ENCODE measurements at regions not wholly inside any gene's neighbourhood (a gene's known extent, or its start where the extent isn't known, plus 50 kb on each side); places are given as distances from the start of the nearest gene placed in this dataset.

GRCh38 chr6:71499667-71500066 lies 211.1 kb downstream of the OGFRL1 start:
- Histone ChIP-seq H3K79me2 (ENCODE audit: insufficient read depth, low read length) (no peaks in the 10 kb centered on the region), H3K4me2 (ENCODE audit: insufficient read depth, low read length) (no peak overlapping the region), H3K36me3 (ENCODE audit: insufficient read depth, low read length) (no peaks in the 10 kb centered on the region), H4K20me1 (ENCODE audit: insufficient read depth, low read length) (no peaks in the 10 kb centered on the region), H3K9me3 (ENCODE audit: insufficient read depth, low read length, severe bottlenecking) (no peaks in the 10 kb centered on the region), H3K27me3 (ENCODE audit: insufficient read depth, low read length, poor library complexity) (no peaks in the 10 kb centered on the region), H3K9ac (ENCODE audit: low read depth, low read length) (no peak overlapping the region), H3K27ac (ENCODE audit: low read length) (no peak overlapping the region), H3K4me1 (ENCODE audit: insufficient read depth, low read length) (no peaks in the 10 kb centered on the region), H3K4me3 (ENCODE audit: low read depth in 1 of 2, low read length in 2 of 2) (no peak overlapping the region), H2AFZ (ENCODE audit: low read depth, low read length) (no peak overlapping the region)
- ATAC-seq (ENCODE audit: insufficient read depth, low read depth) (no peak), DNase-seq (no peak)
- TF ChIP-seq EZH2 (IDR thresholded peaks at IDR 0.05; ENCODE audit: borderline replicate concordance, low read depth, low read length, severe bottlenecking) (no peak), CTCF (IDR thresholded peaks at IDR 0.05; ENCODE audit: borderline replicate concordance, extremely low read depth, low read length, poor library complexity, severe bottlenecking) (no peak)

DNA sequence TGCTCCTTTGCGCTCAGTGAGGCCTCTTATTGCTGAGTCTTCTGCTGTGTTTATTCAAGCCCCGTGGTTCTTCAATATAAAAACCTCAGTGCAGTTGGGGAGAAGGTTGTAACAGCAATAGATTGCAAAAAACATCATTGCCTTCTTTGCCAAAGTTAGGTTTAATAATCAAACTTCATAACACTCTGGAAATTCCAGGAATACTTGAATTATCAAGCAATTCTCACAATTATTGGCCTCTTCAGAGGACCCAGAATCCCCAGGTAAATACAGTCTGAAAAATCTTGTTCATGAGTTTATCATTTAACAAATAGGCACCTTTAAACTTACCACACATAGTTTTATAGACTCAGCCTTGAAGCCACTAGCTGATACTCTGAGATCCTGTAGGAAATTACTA lies 213.6 kb downstream of the OGFRL1 start:
- Histone ChIP-seq H3K9me3 (ENCODE audit: insufficient read depth, low read length, severe bottlenecking) (no peaks in the 10 kb centered on the region), H3K4me3 (ENCODE audit: low read depth in 1 of 2, low read length in 2 of 2) (no peak overlapping the region)
- TF ChIP-seq CTCF (IDR thresholded peaks at IDR 0.05; ENCODE audit: borderline replicate concordance, extremely low read depth, low read length, poor library complexity, severe bottlenecking), result no peak
- TF ChIP-seq EZH2 (IDR thresholded peaks at IDR 0.05; ENCODE audit: borderline replicate concordance, low read depth, low read length, severe bottlenecking), result no peak

GRCh38 chr6:71502956-71503355 lies 214.3 kb downstream of the OGFRL1 start:
- Histone ChIP-seq H4K20me1 (ENCODE audit: insufficient read depth, low read length) (no peaks in the 10 kb centered on the region), H3K9ac (ENCODE audit: low read depth, low read length) (no peak overlapping the region), H3K4me2 (ENCODE audit: insufficient read depth, low read length) (no peak overlapping the region), H3K36me3 (ENCODE audit: insufficient read depth, low read length) (no peaks in the 10 kb centered on the region), H3K79me2 (ENCODE audit: insufficient read depth, low read length) (no peaks in the 10 kb centered on the region), H3K4me3 (ENCODE audit: low read depth in 1 of 2, low read length in 2 of 2) (no peak overlapping the region), H3K4me1 (ENCODE audit: insufficient read depth, low read length) (no peaks in the 10 kb centered on the region), H3K27ac (ENCODE audit: low read length) (no peak overlapping the region), H2AFZ (ENCODE audit: low read depth, low read length) (no peak overlapping the region), H3K27me3 (ENCODE audit: insufficient read depth, low read length, poor library complexity) (no peaks in the 10 kb centered on the region), H3K9me3 (ENCODE audit: insufficient read depth, low read length, severe bottlenecking) (no peaks in the 10 kb centered on the region)
- DNase-seq (no peak), ATAC-seq (ENCODE audit: insufficient read depth, low read depth) (no peak)
- TF ChIP-seq CTCF (IDR thresholded peaks at IDR 0.05; ENCODE audit: borderline replicate concordance, extremely low read depth, low read length, poor library complexity, severe bottlenecking) (no peak), EZH2 (IDR thresholded peaks at IDR 0.05; ENCODE audit: borderline replicate concordance, low read depth, low read length, severe bottlenecking) (no peak)

More for the DNA sequence above, 213.6 kb downstream of the OGFRL1 start:
- Histone ChIP-seq H3K4me2 (ENCODE audit: insufficient read depth, low read length) (no peak overlapping the region), H3K36me3 (ENCODE audit: insufficient read depth, low read length) (no peaks in the 10 kb centered on the region), H2AFZ (ENCODE audit: low read depth, low read length) (no peak overlapping the region), H3K27me3 (ENCODE audit: insufficient read depth, low read length, poor library complexity) (no peaks in the 10 kb centered on the region), H3K9ac (ENCODE audit: low read depth, low read length) (no peak overlapping the region), H4K20me1 (ENCODE audit: insufficient read depth, low read length) (no peaks in the 10 kb centered on the region), H3K4me1 (ENCODE audit: insufficient read depth, low read length) (no peaks in the 10 kb centered on the region), H3K27ac (ENCODE audit: low read length) (no peak overlapping the region), H3K79me2 (ENCODE audit: insufficient read depth, low read length) (no peaks in the 10 kb centered on the region)
- DNase-seq, result no peak
- no peak for ATAC-seq (ENCODE audit: insufficient read depth, low read depth)

DNA sequence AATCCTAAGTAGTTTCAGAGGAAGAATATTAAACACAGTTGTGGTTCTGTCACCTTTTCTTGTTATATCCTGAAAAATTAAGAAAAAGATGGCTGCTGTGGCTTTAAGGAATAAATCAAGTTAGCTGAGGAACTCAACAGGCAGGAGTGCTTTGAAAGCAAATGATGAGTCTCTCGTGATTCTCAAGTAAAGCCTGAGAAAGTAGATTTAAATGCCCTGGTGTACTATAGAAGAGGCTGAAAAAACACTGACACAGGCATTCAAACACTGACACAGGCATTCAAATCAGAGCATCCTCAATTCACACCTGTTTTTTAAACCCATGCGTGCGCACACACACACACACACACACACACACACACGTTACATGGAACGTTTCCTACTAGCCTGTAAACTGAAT lies 218.6 kb downstream of the OGFRL1 start:
- Histone ChIP-seq H3K9ac (ENCODE audit: low read depth, low read length) (no peak overlapping the region), H3K79me2 (ENCODE audit: insufficient read depth, low read length) (no peaks in the 10 kb centered on the region), H3K36me3 (ENCODE audit: insufficient read depth, low read length) (no peaks in the 10 kb centered on the region), H4K20me1 (ENCODE audit: insufficient read depth, low read length) (no peaks in the 10 kb centered on the region), H3K9me3 (ENCODE audit: insufficient read depth, low read length, severe bottlenecking) (no peaks in the 10 kb centered on the region), H3K4me2 (ENCODE audit: insufficient read depth, low read length) (no peak overlapping the region), H3K4me3 (ENCODE audit: low read depth in 1 of 2, low read length in 2 of 2) (no peak overlapping the region), H3K4me1 (ENCODE audit: insufficient read depth, low read length) (no peaks in the 10 kb centered on the region), H3K27ac (ENCODE audit: low read length) (no peak overlapping the region), H2AFZ (ENCODE audit: low read depth, low read length) (no peak overlapping the region), H3K27me3 (ENCODE audit: insufficient read depth, low read length, poor library complexity) (no peaks in the 10 kb centered on the region)
- no peak for DNase-seq
- TF ChIP-seq EZH2 (IDR thresholded peaks at IDR 0.05; ENCODE audit: borderline replicate concordance, low read depth, low read length, severe bottlenecking), result no peak
- no peak for ATAC-seq (ENCODE audit: insufficient read depth, low read depth)

All from DND-41 (cell line).